ENCODE measurements at regions not wholly inside any gene's neighbourhood (a gene's known extent, or its start where the extent isn't known, plus 50 kb on each side); places are given as distances from the start of the nearest gene placed in this dataset.
"Not testable (repeated sequence)": the region's sequence is repeated elsewhere in the genome, so short reads cannot be mapped to it uniquely, and the experiment has no call there.

- in situ Hi-C loops (cut with HindIII; ENCODE audit: low sequenced_read_pairs) = no loop called here
- no peak for DNase-seq (ENCODE audit: low spot score)
Observed at GRCh38 chr16:7962091-7962879, 628.0 kb downstream of the TMEM114 start.

- in situ Hi-C loops (cut with HindIII; ENCODE audit: low sequenced_read_pairs) = no loop called here
- DNase-seq (ENCODE audit: low spot score) = no peak
Observed at GRCh38 chr16:7957151-7957550, 624.5 kb downstream of the RBFOX1 start.

GRCh38 chr16:7953360-7953759, 620.7 kb downstream of the RBFOX1 start:
- in situ Hi-C loops (cut with HindIII; ENCODE audit: low sequenced_read_pairs) = no loop called here
- no peak for DNase-seq (ENCODE audit: low spot score)

DNA sequence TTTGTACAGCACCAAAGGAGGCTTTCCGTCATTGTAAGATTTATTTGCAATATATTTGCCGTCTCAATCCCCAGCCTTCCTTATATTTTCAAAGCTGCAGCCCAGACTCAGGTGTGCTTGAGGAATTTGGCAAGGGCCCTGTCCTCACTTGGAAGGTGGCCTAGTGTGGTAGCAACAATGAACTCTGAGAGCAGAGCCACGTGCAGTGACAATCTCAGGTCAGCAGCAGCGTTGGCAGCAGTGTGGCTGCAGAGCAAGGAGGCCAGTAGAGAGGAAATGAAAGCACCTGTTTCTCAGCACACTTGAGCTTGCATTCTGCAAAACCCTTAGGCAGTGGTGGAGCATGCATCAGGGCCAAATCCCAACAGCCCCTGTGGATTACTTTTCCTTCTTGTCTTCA, 613.5 kb downstream of the RBFOX1 start:
- in situ Hi-C loops (cut with HindIII; ENCODE audit: low sequenced_read_pairs) = no loop called here
- DNase-seq (ENCODE audit: low spot score) = peak; percentile 88

DNA sequence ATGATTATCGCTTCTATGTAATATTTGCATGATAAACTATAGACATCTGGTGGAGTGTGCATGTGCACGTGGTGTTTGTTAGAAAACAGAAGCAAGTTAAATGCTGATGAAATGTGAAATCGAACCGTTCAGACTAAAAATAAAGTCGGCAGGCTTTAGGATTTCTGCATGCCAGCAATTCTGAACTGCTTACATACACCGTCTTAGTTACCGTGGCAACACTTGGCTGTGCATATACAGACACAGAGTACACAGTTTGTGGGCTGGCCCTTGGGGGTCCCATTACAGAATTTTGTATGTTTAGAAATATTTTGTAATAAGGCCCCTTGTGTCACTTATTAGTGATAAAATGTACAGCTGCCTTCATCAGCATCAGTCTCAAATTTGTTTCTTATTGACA, 605.5 kb downstream of the RBFOX1 start:
- in situ Hi-C loops (cut with HindIII; ENCODE audit: low sequenced_read_pairs) = no loop called here
- DNase-seq (ENCODE audit: low spot score) = no peak

- in situ Hi-C loops (cut with HindIII; ENCODE audit: low sequenced_read_pairs) = no loop called here
- peak; percentile 59 for DNase-seq (ENCODE audit: low spot score)
Observed at GRCh38 chr16:7921345-7921744, 588.7 kb downstream of the RBFOX1 start.

DNA sequence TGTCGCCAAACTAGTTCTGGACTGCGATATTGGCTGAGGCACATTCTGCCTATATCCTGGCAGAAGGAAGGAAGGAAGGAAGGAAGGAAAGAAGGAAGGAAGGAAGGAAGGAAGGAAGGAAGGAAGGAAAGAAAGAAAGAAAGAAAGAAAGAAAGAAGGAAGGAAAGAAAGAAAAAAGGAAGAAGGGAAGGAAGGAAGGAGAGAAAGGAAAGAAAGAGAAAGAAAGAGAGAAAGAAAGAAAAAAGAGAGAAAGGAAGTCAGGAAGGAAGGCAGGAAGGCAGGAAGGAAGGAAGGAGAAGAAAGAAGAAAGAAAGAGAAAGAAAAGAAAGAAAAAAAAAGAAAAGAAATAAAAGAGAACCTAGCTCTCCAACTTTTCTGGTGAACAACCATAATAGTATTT, 587.1 kb downstream of the RBFOX1 start:
- in situ Hi-C loops (cut with HindIII; ENCODE audit: low sequenced_read_pairs) = no loop called here
- DNase-seq (ENCODE audit: low spot score) = no peak

DNA sequence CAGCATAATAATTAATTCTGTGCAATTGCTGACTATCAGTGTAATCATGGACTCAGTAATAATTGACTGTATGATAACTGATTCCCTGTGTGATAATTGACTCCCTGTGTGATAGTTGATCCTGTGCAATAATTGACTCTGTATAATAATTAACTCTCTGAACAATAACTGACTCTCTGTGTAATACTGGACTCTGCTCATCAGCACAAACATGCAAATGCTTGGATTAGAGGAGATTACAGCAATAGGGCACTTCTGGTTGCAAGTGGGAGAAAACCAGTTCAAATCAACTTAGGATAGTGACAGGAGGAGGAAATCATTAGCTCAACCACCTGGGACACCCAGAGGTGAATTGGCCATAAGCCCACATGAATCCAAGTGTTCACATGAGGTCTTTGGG, 582.1 kb downstream of the RBFOX1 start:
- in situ Hi-C loops (cut with HindIII; ENCODE audit: low sequenced_read_pairs) = no loop called here
- no peak for DNase-seq (ENCODE audit: low spot score)

DNA sequence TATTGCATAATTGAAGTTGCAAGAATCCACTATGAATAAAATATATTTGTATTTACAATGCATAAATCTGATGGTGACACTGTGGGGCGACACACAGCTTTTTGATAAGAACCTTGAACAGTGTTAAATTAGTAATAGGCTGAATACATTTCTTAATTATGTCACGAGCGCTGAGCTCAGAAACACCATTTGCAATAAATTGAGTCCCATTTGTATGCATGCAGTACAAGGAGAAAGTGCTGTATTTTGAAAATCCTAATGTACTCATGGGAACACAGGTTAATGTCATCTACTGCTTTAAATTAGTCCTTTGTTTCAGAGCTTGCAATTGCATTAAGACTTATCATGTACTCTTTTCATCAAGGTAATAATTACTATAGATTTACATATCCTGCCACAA, 579.5 kb downstream of the RBFOX1 start:
- in situ Hi-C loops (cut with HindIII; ENCODE audit: low sequenced_read_pairs) = no loop called here
- DNase-seq (ENCODE audit: low spot score) = no peak

- in situ Hi-C loops (cut with HindIII; ENCODE audit: low sequenced_read_pairs) = no loop called here
Observed at GRCh38 chr16:7910116-7910515, 577.5 kb downstream of the RBFOX1 start.

DNA sequence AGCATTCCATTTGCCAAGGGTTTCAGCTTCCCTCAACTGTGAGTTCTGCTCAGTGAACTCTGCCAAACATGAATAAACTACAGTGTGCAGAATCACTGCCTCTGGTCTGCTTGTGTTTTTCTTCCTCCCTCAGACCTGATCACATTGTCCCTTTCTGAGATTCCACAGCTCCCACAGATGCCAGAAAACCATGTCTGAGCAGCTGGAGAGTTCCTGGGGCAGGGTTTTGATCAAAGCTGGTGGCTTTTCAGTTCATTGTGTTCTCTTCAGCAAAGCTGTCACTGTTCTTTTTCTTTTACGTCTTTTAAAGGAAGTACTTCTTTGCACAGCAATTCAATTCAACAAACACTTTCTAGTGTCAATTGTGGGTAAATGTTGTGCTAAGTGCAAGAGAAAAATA, 555.8 kb downstream of the RBFOX1 start:
- DNase-seq (ENCODE audit: low spot score) = peak; percentile 47
- in situ Hi-C loops (cut with HindIII; ENCODE audit: low sequenced_read_pairs) = no loop called here

More at GRCh38 chr16:7910116-7910515, 577.5 kb downstream of the RBFOX1 start:
- DNase-seq (ENCODE audit: low spot score) = no peak

GRCh38 chr16:7887316-7887715, 554.7 kb downstream of the RBFOX1 start:
- no peak for DNase-seq (ENCODE audit: low spot score)
- in situ Hi-C loops (cut with HindIII; ENCODE audit: low sequenced_read_pairs) = no loop called here

DNA sequence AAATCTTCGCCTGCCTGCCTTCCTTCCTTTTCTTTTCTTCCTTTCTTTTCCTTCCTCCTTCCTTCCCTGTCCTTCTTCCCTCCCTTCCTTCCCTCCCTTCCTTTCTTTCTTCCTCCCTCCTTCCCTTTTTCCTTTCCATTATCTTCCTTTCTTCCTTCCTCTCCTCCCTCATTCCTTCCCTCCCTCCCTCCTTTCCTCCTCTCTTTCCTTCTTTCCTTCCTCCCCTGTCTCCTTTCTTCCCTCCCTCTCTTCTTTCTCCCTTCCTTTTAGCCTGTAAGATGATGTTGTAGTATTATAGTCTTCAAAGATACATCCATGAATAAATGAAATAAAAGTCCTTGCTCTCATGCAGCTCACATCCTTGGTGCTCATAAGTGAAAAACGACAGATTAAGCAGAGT, 539.3 kb downstream of the RBFOX1 start:
- in situ Hi-C loops (cut with HindIII; ENCODE audit: low sequenced_read_pairs) = no loop called here
- DNase-seq (ENCODE audit: low spot score) = no peak

- no peak for DNase-seq (ENCODE audit: low spot score)
- in situ Hi-C loops (cut with HindIII; ENCODE audit: low sequenced_read_pairs) = no loop called here
Observed at GRCh38 chr16:7871371-7871770, 538.7 kb downstream of the RBFOX1 start.

DNA sequence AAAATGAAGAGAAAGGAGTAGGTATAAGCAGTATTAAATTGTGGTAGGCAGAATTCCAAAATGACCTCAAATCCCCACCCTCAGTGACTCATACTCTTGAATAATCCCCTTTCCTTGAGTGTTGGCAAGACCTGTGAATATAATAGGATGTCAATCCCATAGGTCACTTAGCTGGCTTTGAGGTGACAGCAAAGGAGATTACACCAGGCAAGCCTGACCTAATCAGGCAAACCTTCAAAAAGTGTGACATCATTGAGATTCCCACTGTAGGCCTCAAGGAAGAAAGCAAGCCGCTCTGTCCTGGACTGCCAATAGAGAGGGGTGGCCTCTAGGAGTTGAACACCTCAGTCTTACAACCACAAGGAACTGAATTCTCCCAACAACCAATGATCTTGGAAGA, 535.2 kb downstream of the RBFOX1 start:
- no peak for DNase-seq (ENCODE audit: low spot score)
- in situ Hi-C loops (cut with HindIII; ENCODE audit: low sequenced_read_pairs) = no loop called here

- no peak for DNase-seq (ENCODE audit: low spot score)
- in situ Hi-C loops (cut with HindIII; ENCODE audit: low sequenced_read_pairs) = no loop called here
Observed at GRCh38 chr16:7866144-7866543, 533.5 kb downstream of the RBFOX1 start.

DNA sequence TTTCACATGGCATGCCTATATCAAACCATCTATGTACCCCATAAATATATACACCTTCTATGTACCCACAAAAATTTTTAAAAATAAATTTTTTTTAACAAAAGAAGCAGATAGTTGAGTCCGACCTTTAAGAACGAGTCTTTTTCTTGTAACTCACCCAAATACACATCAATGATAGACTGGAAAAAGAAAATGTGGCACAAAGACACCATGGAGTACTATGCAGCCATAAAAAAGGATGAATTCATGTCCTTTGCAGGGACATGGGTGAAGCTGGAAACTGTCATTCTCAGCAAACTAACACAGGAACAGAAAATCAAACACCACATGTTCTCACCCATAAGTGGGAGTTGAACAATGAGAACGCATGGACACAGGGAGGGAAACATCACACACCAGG, 532.7 kb downstream of the RBFOX1 start:
- DNase-seq (ENCODE audit: low spot score); in situ Hi-C loops (cut with HindIII; ENCODE audit: low sequenced_read_pairs): not testable (repeated sequence)

- in situ Hi-C loops (cut with HindIII; ENCODE audit: low sequenced_read_pairs) = no loop called here
- no peak for DNase-seq (ENCODE audit: low spot score)
Observed at GRCh38 chr16:7861891-7862582, 529.4 kb downstream of the RBFOX1 start.

DNA sequence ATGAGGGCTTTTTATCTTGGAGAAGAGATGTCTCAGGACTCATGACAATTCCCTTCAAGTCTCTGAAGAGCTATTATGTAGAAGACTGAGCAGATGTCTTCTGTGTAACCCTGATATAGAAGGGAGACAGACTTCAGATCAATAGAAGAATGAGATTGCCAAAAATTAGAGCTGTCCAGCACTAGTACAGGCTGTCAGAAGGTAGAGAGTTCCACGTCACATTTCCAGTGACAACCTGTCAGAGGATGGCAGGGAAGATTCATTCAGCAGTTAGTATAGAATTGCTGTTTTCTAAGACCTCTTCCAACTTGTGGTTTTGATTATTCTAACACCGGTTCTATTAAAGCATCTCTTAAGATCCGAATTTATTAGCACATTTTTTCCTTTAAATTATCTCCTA, 520.6 kb downstream of the RBFOX1 start:
- no peak for DNase-seq (ENCODE audit: low spot score)
- in situ Hi-C loops (cut with HindIII; ENCODE audit: low sequenced_read_pairs) = no loop called here

- in situ Hi-C loops (cut with HindIII; ENCODE audit: low sequenced_read_pairs) = no loop called here
- DNase-seq (ENCODE audit: low spot score) = peak; percentile 95
Observed at GRCh38 chr16:7849841-7850240, 517.2 kb downstream of the RBFOX1 start.

DNA sequence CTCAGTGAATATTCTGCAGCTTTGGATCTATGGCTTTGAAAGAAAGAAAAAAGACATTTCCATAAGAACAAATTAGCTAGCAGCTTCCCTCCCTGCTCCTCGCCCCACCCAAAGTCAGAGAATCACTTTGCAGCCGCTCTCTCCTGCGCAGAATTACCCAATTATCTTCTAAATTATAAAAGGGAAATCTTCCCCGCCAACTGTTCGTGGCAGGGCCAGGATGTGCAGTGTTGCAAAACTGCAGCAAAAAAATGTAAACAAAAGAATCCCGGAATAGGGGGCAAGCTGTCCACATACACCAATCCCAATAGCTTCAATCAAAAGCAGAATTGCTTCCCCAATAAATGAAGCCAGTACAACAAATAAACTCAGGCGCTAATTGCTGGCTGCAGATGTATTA, 510.6 kb downstream of the RBFOX1 start:
- in situ Hi-C loops (cut with HindIII; ENCODE audit: low sequenced_read_pairs) = no loop called here

More for the DNA sequence above, 510.6 kb downstream of the RBFOX1 start:
- no peak for DNase-seq (ENCODE audit: low spot score)

All from G401 (cell line).